ENCODE measurements at regions not wholly inside any gene's neighbourhood (a gene's known extent, or its start where the extent isn't known, plus 50 kb on each side); places are given as distances from the start of the nearest gene placed in this dataset.

DNA sequence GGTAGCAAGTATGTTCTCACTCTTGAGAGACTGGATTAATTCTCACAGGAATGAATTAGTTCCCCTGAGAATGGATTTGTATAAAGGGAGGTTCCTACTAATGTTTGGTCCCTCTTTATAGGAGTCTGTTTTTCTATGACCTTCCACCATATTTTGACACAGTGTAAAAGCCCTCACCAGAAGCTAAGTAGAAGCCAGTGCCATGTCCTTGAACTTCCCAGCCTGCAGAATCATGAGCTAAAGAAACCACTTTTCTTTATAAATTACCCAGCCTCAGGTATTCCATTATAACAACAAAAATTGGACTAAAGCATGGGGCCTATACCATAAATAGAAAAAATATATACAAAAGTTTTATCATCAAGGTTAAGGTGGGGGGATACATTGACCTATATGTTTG lies 227.9 kb upstream of the DTNA start:
- Mint-ChIP-seq H3K27ac (ENCODE audit: unreplicated experiment) (no peak overlapping the region), H3K27me3 (ENCODE audit: unreplicated experiment) (no peaks in the 10 kb centered on the region), H3K4me3 (ENCODE audit: low read depth, unreplicated experiment) (no peak overlapping the region), H3K4me1 (ENCODE audit: low read depth, unreplicated experiment) (peaks cover 2% of the 10 kb centered on the region), H3K36me3 (ENCODE audit: insufficient read depth, unreplicated experiment) (no peaks in the 10 kb centered on the region), H3K9me3 (ENCODE audit: low read depth, unreplicated experiment) (no peaks in the 10 kb centered on the region)
- CTCF ChIA-PET: no interaction called here
- TF ChIP-seq, protein P1, sequence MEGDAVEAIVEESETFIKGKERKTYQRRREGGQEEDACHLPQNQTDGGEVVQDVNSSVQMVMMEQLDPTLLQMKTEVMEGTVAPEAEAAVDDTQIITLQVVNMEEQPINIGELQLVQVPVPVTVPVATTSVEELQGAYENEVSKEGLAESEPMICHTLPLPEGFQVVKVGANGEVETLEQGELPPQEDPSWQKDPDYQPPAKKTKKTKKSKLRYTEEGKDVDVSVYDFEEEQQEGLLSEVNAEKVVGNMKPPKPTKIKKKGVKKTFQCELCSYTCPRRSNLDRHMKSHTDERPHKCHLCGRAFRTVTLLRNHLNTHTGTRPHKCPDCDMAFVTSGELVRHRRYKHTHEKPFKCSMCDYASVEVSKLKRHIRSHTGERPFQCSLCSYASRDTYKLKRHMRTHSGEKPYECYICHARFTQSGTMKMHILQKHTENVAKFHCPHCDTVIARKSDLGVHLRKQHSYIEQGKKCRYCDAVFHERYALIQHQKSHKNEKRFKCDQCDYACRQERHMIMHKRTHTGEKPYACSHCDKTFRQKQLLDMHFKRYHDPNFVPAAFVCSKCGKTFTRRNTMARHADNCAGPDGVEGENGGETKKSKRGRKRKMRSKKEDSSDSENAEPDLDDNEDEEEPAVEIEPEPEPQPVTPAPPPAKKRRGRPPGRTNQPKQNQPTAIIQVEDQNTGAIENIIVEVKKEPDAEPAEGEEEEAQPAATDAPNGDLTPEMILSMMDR (IDR thresholded peaks at IDR 0.05; ENCODE audit: unreplicated experiment): no peak
- BruUV-seq (replicated peaks): no TSS peak
- DNase-seq: no peak
- intact Hi-C loops (cut with micrococcal nuclease; ENCODE audit: unreplicated experiment): no loop called here

DNA sequence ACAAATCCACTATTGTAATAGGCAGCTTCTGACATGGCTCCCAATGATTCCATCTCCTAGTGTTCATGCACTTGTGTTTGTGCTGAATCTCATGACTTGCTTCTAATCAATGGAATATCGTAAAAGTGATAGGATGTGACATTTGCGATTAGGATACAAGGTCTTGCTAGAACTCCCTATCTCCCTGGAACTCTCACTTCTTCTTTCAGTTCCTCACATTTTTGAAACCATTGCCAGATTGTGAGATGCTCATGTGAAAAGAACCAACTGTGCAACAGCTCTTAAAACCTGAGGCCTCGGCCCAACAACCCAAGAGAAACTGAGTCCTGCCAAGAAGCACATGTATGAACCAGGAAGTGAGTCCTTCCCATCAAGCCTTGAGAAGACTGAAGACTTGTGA lies 226.9 kb upstream of the DTNA start:
- no TSS peak for BruUV-seq (replicated peaks)
- TF ChIP-seq, protein P1 (IDR thresholded peaks at IDR 0.05; ENCODE audit: unreplicated experiment): no peak
- intact Hi-C loops (cut with micrococcal nuclease; ENCODE audit: unreplicated experiment): no loop called here
- H3K4me3 Mint-ChIP-seq (ENCODE audit: low read depth, unreplicated experiment): no peak overlapping the region
- no peaks in the 10 kb centered on the region for H3K9me3 Mint-ChIP-seq (ENCODE audit: low read depth, unreplicated experiment)
- H3K36me3 Mint-ChIP-seq (ENCODE audit: insufficient read depth, unreplicated experiment): no peaks in the 10 kb centered on the region
- CTCF ChIA-PET: no interaction called here
- DNase-seq: no peak
- H3K27me3 Mint-ChIP-seq (ENCODE audit: unreplicated experiment): no peaks in the 10 kb centered on the region
- no peak overlapping the region for H3K27ac Mint-ChIP-seq (ENCODE audit: unreplicated experiment)
- H3K4me1 Mint-ChIP-seq (ENCODE audit: low read depth, unreplicated experiment): no peaks in the 10 kb centered on the region

DNA sequence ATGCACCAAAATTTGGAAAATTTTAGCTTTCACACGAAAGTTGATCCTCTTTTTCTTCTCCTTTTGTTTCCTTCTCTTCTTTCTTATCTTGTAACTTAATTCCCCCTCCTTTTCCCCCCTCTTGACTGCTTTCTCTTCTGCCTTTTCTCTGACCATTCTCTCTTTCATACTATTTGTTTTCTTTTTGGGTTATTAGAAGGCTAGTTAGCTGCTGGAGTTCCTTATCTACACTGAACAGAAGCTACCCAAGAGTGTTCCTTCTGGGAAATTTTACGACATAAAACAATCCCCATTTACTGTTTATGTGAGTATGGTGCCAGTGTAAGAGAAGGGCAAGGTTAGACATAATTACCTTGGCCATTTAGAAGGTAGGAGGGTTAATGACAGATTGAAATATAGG lies 218.4 kb upstream of the DTNA start:
- no peaks in the 10 kb centered on the region for H3K4me1 Mint-ChIP-seq (ENCODE audit: low read depth, unreplicated experiment)
- intact Hi-C loops (cut with micrococcal nuclease; ENCODE audit: unreplicated experiment): no loop called here
- H3K27me3 Mint-ChIP-seq (ENCODE audit: unreplicated experiment): peaks cover 8% of the 10 kb centered on the region
- CTCF ChIA-PET: no interaction called here
- BruUV-seq (replicated peaks): no TSS peak
- H3K27ac Mint-ChIP-seq (ENCODE audit: unreplicated experiment): no peak overlapping the region
- DNase-seq: no peak
- no peak overlapping the region for H3K4me3 Mint-ChIP-seq (ENCODE audit: low read depth, unreplicated experiment)
- TF ChIP-seq, protein P1 (IDR thresholded peaks at IDR 0.05; ENCODE audit: unreplicated experiment): no peak
- no peaks in the 10 kb centered on the region for H3K9me3 Mint-ChIP-seq (ENCODE audit: low read depth, unreplicated experiment)
- peaks cover 18% of the 10 kb centered on the region for H3K36me3 Mint-ChIP-seq (ENCODE audit: insufficient read depth, unreplicated experiment)

DNA sequence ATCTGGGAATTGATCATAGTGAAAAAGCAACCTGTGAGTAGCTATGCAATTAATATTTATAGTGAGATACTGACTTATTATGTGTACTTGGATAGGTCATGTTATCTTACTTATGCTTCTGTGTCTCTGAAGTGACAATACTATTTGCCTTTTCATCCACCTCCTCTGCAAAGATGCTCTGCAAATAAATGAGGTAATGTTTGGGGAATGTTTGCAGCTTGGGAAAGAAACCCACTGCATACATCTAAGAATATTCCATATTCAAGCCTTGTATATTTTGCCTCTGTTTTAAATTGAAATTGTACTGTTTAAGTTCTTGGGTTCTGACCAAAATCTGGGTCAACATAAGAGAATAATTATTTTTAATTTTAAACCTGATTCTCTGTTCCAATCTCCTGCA lies 217.4 kb upstream of the DTNA start:
- Mint-ChIP-seq H3K27ac (ENCODE audit: unreplicated experiment) (no peak overlapping the region), H3K4me1 (ENCODE audit: low read depth, unreplicated experiment) (no peaks in the 10 kb centered on the region), H3K9me3 (ENCODE audit: low read depth, unreplicated experiment) (no peaks in the 10 kb centered on the region), H3K4me3 (ENCODE audit: low read depth, unreplicated experiment) (peak overlapping the region; percentile 70), H3K27me3 (ENCODE audit: unreplicated experiment) (peaks cover 8% of the 10 kb centered on the region), H3K36me3 (ENCODE audit: insufficient read depth, unreplicated experiment) (peaks cover 18% of the 10 kb centered on the region)
- intact Hi-C loops (cut with micrococcal nuclease; ENCODE audit: unreplicated experiment): no loop called here
- no TSS peak for BruUV-seq (replicated peaks)
- no peak for DNase-seq
- CTCF ChIA-PET: interaction anchor here (0.6 kb wide), 2 partner anchors 20 to 605 kb away, joined by 4 read pairs; no protein-coding TSS in a partner anchor
- TF ChIP-seq, protein P1 (IDR thresholded peaks at IDR 0.05; ENCODE audit: unreplicated experiment): no peak
